SK-N-SH treated with all-trans-retinoic acid at 6 μM for 48 hours (cell line): ENCODE measurements at regions not wholly inside any gene's neighbourhood (a gene's known extent, or its start where the extent isn't known, plus 50 kb on each side); places are given as distances from the start of the nearest gene placed in this dataset.

Source experiments
- BACH2 ChIP-seq: fragments of 250-450 bp; sonication (Bioruptor Pico); IDR thresholded peaks from 2 replicates; pipeline ENCODE4 v1.9.0; 2021; ENCODE audit warnings: mild to moderate bottlenecking, borderline replicate concordance
- CREB5 ChIP-seq: fragments of 250-450 bp; sonication (Bioruptor Pico); IDR thresholded peaks from 2 replicates; pipeline ENCODE4 v1.5.1; 2020; ENCODE audit warnings: low read depth, mild to moderate bottlenecking, moderate library complexity
- CSRNP3 ChIP-seq: fragments of 250-450 bp; sonication (Bioruptor Pico); IDR thresholded peaks from 2 replicates; pipeline ENCODE4 v1.5.1; 2021; ENCODE audit warnings: mild to moderate bottlenecking, moderate library complexity
- GLIS3 ChIP-seq: fragments of 250-450 bp; sonication (Bioruptor Pico); IDR thresholded peaks from 2 replicates; pipeline ENCODE4 v1.5.0; 2020; ENCODE audit warnings: mild to moderate bottlenecking, moderate library complexity
- ISL1 ChIP-seq: fragments of 250-450 bp; sonication (Bioruptor Pico); IDR thresholded peaks from 2 replicates; pipeline ENCODE4 v2.1.2; 2022; ENCODE audit warnings: mild to moderate bottlenecking, moderate library complexity
- PATZ1 ChIP-seq: fragments of 250-450 bp; sonication (Bioruptor Pico); IDR thresholded peaks from 2 replicates; pipeline ENCODE4 v1.8.0; 2020; ENCODE audit warnings: mild to moderate bottlenecking, moderate library complexity, borderline replicate concordance
- POU6F1 ChIP-seq: fragments of 250-450 bp; sonication (Bioruptor Pico); IDR thresholded peaks from 2 replicates; pipeline ENCODE4 v1.8.0; 2021; ENCODE audit warnings: low read depth, mild to moderate bottlenecking, moderate library complexity, borderline replicate concordance
- PPARA ChIP-seq: fragments of 250-450 bp; sonication (Bioruptor Pico); IDR thresholded peaks from 2 replicates; pipeline ENCODE4 v1.5.0; 2020; ENCODE audit warnings: mild to moderate bottlenecking, borderline replicate concordance
- RARB ChIP-seq: fragments of 250-450 bp; sonication (Bioruptor Pico); IDR thresholded peaks from 2 replicates; pipeline ENCODE4 v1.8.0; 2021; ENCODE audit warnings: mild to moderate bottlenecking, moderate library complexity
- TCF4 ChIP-seq: fragments of 250-450 bp; sonication (Bioruptor Pico); IDR thresholded peaks from 2 replicates; pipeline ENCODE4 v1.8.0; 2021; ENCODE audit warnings: mild to moderate bottlenecking, moderate library complexity, borderline replicate concordance
- TOX ChIP-seq: fragments of 250-450 bp; sonication (Bioruptor Pico); IDR thresholded peaks from 2 replicates; pipeline ENCODE4 v1.8.0; 2021; ENCODE audit warnings: mild to moderate bottlenecking, moderate library complexity, borderline replicate concordance
- ZNF70 ChIP-seq: fragments of 450-650 bp; formaldehyde crosslinking; IDR thresholded peaks from 2 replicates; pipeline ENCODE4 v1.5.0; 2020; ENCODE audit warnings: mild to moderate bottlenecking, moderate library complexity
- ZNF8 ChIP-seq: fragments of 450-650 bp; formaldehyde crosslinking; IDR thresholded peaks from 2 replicates; pipeline ENCODE4 v1.5.0; 2020; ENCODE audit warnings: mild to moderate bottlenecking, moderate library complexity

- TF ChIP-seq PATZ1 (CRISPR knock-in tag) = no peak
- TF ChIP-seq ZNF70 = no peak
- TF ChIP-seq GLIS3 (CRISPR knock-in tag) = no peak
- TF ChIP-seq ZNF8 (CRISPR knock-in tag) = no peak
- TF ChIP-seq TCF4 = no peak
- no peak for TF ChIP-seq CSRNP3 (CRISPR knock-in tag)
- TF ChIP-seq CREB5 = no peak
- TF ChIP-seq ISL1 (CRISPR knock-in tag) = no peak
- TF ChIP-seq BACH2 (CRISPR knock-in tag) = no peak
- TF ChIP-seq POU6F1 (CRISPR knock-in tag) = no peak
- TF ChIP-seq PPARA = no peak
- TF ChIP-seq RARB (CRISPR knock-in tag) = no peak
- no peak for TF ChIP-seq TOX (CRISPR knock-in tag)
Observed at GRCh38 chr9:20065796-20066700, 277.2 kb upstream of the SLC24A2 start.
